ENCODE measurements at regions not wholly inside any gene's neighbourhood (a gene's known extent, or its start where the extent isn't known, plus 50 kb on each side); places are given as distances from the start of the nearest gene placed in this dataset.

- Histone ChIP-seq H3K9me2 (replicated peaks; ENCODE audit: control insufficient read depth, low read length) (no peaks in the 10 kb centered on the region), H3K27me3 (ENCODE audit: control insufficient read depth, low read length) (no peaks in the 10 kb centered on the region), H3K4me1 (ENCODE audit: control insufficient read depth, low read length) (no peaks in the 10 kb centered on the region), H3F3A (ENCODE audit: control insufficient read depth, insufficient read depth) (no peaks in the 10 kb centered on the region), H3K9me3 (ENCODE audit: control insufficient read depth, insufficient read depth, low read length) (no peaks in the 10 kb centered on the region; the same call in 1 of the 2 replicates), H3K4me2 (ENCODE audit: low read length) (no peak overlapping the region), H3K79me2 (ENCODE audit: control insufficient read depth, low read length) (no peaks in the 10 kb centered on the region), H3K27ac (ENCODE audit: low read depth, low read length) (no peak overlapping the region), H4K20me1 (ENCODE audit: control insufficient read depth, insufficient read depth, low read depth, low read length) (no peaks in the 10 kb centered on the region), H3K4me3 (ENCODE audit: low read length) (no peak overlapping the region), H3K36me3 (ENCODE audit: control insufficient read depth, low read length) (no peaks in the 10 kb centered on the region)
- no peak for TF ChIP-seq CTCF (IDR thresholded peaks at IDR 0.05; ENCODE audit: low read depth, low read length, poor library complexity, severe bottlenecking)
These were observed 814.7 kb upstream of the SLIT2 start for GRCh38 chr4:19437008-19437407.

- no peaks in the 10 kb centered on the region for H3K4me1 ChIP-seq (ENCODE audit: control insufficient read depth, low read length)
- H3K9me3 ChIP-seq (ENCODE audit: control insufficient read depth, insufficient read depth, low read length) = no peaks in the 10 kb centered on the region
- no peak overlapping the region for H3K4me3 ChIP-seq (ENCODE audit: low read length)
- no peak overlapping the region for H3K4me2 ChIP-seq (ENCODE audit: low read length)
- no peaks in the 10 kb centered on the region for H3F3A ChIP-seq (ENCODE audit: control insufficient read depth, insufficient read depth)
- H4K20me1 ChIP-seq (ENCODE audit: control insufficient read depth, insufficient read depth, low read depth, low read length) = no peaks in the 10 kb centered on the region
- no peaks in the 10 kb centered on the region for H3K27me3 ChIP-seq (ENCODE audit: control insufficient read depth, low read length)
- H3K79me2 ChIP-seq (ENCODE audit: control insufficient read depth, low read length) = no peaks in the 10 kb centered on the region
- no peaks in the 10 kb centered on the region for H3K9me2 ChIP-seq (replicated peaks; ENCODE audit: control insufficient read depth, low read length)
- no peaks in the 10 kb centered on the region for H3K36me3 ChIP-seq (ENCODE audit: control insufficient read depth, low read length)
- no peak for TF ChIP-seq CTCF (IDR thresholded peaks at IDR 0.05; ENCODE audit: low read depth, low read length, poor library complexity, severe bottlenecking)
- no peak for TF ChIP-seq EZH2phosphoT487 (IDR thresholded peaks at IDR 0.05; ENCODE audit: borderline replicate concordance, low read length)
- H3K27ac ChIP-seq (ENCODE audit: low read depth, low read length) = no peak overlapping the region
These were observed 822.0 kb upstream of the SLIT2 start for GRCh38 chr4:19429684-19430083.

- H3K4me2 ChIP-seq (ENCODE audit: low read length) = no peak overlapping the region
- H3F3A ChIP-seq (ENCODE audit: control insufficient read depth, insufficient read depth) = no peaks in the 10 kb centered on the region
- H3K27ac ChIP-seq (ENCODE audit: low read depth, low read length) = no peak overlapping the region
- no peak overlapping the region for H3K4me3 ChIP-seq (ENCODE audit: low read length)
- no peaks in the 10 kb centered on the region for H3K27me3 ChIP-seq (ENCODE audit: control insufficient read depth, low read length)
- no peaks in the 10 kb centered on the region for H3K36me3 ChIP-seq (ENCODE audit: control insufficient read depth, low read length)
- no peaks in the 10 kb centered on the region for H3K9me3 ChIP-seq (ENCODE audit: control insufficient read depth, insufficient read depth, low read length)
- no peaks in the 10 kb centered on the region for H3K4me1 ChIP-seq (ENCODE audit: control insufficient read depth, low read length)
- no peaks in the 10 kb centered on the region for H3K9me2 ChIP-seq (replicated peaks; ENCODE audit: control insufficient read depth, low read length)
- no peaks in the 10 kb centered on the region for H3K79me2 ChIP-seq (ENCODE audit: control insufficient read depth, low read length)
- TF ChIP-seq CTCF (IDR thresholded peaks at IDR 0.05; ENCODE audit: low read depth, low read length, poor library complexity, severe bottlenecking) (no peak), EZH2phosphoT487 (IDR thresholded peaks at IDR 0.05; ENCODE audit: borderline replicate concordance, low read length) (no peak)
- H4K20me1 ChIP-seq (ENCODE audit: control insufficient read depth, insufficient read depth, low read depth, low read length) = no peaks in the 10 kb centered on the region
These were observed 826.6 kb upstream of the SLIT2 start for GRCh38 chr4:19425146-19425545.

GRCh38 chr4:19417256-19417655, 834.4 kb upstream of the SLIT2 start:
- H3K4me2 ChIP-seq (ENCODE audit: low read length) = no peak overlapping the region
- no peaks in the 10 kb centered on the region for H3F3A ChIP-seq (ENCODE audit: control insufficient read depth, insufficient read depth)
- H4K20me1 ChIP-seq (ENCODE audit: control insufficient read depth, insufficient read depth, low read depth, low read length) = no peaks in the 10 kb centered on the region
- no peaks in the 10 kb centered on the region for H3K36me3 ChIP-seq (ENCODE audit: control insufficient read depth, low read length)
- no peak overlapping the region for H3K4me3 ChIP-seq (ENCODE audit: low read length)
- H3K27ac ChIP-seq (ENCODE audit: low read depth, low read length) = no peak overlapping the region
- no peaks in the 10 kb centered on the region for H3K79me2 ChIP-seq (ENCODE audit: control insufficient read depth, low read length)
- no peaks in the 10 kb centered on the region for H3K4me1 ChIP-seq (ENCODE audit: control insufficient read depth, low read length)
- TF ChIP-seq EZH2phosphoT487 (IDR thresholded peaks at IDR 0.05; ENCODE audit: borderline replicate concordance, low read length) (no peak), CTCF (IDR thresholded peaks at IDR 0.05; ENCODE audit: low read depth, low read length, poor library complexity, severe bottlenecking) (no peak)
- no peaks in the 10 kb centered on the region for H3K27me3 ChIP-seq (ENCODE audit: control insufficient read depth, low read length)
- H3K9me2 ChIP-seq (replicated peaks; ENCODE audit: control insufficient read depth, low read length) = no peaks in the 10 kb centered on the region
- H3K9me3 ChIP-seq (ENCODE audit: control insufficient read depth, insufficient read depth, low read length) = no peaks in the 10 kb centered on the region

Measured in DOHH2 (cell line).